ENCODE measurements at regions not wholly inside any gene's neighbourhood (a gene's known extent, or its start where the extent isn't known, plus 50 kb on each side); places are given as distances from the start of the nearest gene placed in this dataset.

GRCh38 chr18:43793910-43794309 lies 516.6 kb upstream of the SYT4 start:
- Histone ChIP-seq H3K9me3 (ENCODE audit: control insufficient read depth, insufficient read depth, low read length) (peaks cover 3% of the 10 kb centered on the region), H3K4me3 (ENCODE audit: low read length) (no peak overlapping the region), H3K4me1 (ENCODE audit: control insufficient read depth, insufficient read depth, low read length) (no peaks in the 10 kb centered on the region), H3K27me3 (ENCODE audit: control insufficient read depth, insufficient read depth, low read length) (no peaks in the 10 kb centered on the region), H3K36me3 (ENCODE audit: control insufficient read depth, insufficient read depth, low read length) (no peaks in the 10 kb centered on the region), H3K27ac (ENCODE audit: low read length) (no peak overlapping the region)
- H3K4me1 Mint-ChIP-seq = no peaks in the 10 kb centered on the region
- intact Hi-C loops (cut with micrococcal nuclease) = no loop called here
- no CpG with 5 or more reads among the region's 1 CpG for WGBS (ENCODE audit: insufficient coverage)
- peaks cover 0 to 2% of the 10 kb centered on the region in 2 donors for H3K9me3 Mint-ChIP-seq
- no peak for ATAC-seq
- no peak for TF ChIP-seq CTCF (IDR thresholded peaks at IDR 0.05)
- DNase-seq = no peak
- no peaks in the 10 kb centered on the region for H3K36me3 Mint-ChIP-seq
- no peak overlapping the region for H3K4me3 Mint-ChIP-seq
- H3K27ac Mint-ChIP-seq = no peak overlapping the region
- H3K27me3 Mint-ChIP-seq (ENCODE audit: low read depth in 2 of 2) = no peaks in the 10 kb centered on the region

- no peak overlapping the region for H3K27ac ChIP-seq (ENCODE audit: low read length)
- H3K4me3 Mint-ChIP-seq = no peak overlapping the region
- no peaks in the 10 kb centered on the region for H3K4me1 Mint-ChIP-seq
- H3K9me3 ChIP-seq (ENCODE audit: control insufficient read depth, insufficient read depth, low read length) = peaks cover 3% of the 10 kb centered on the region
- intact Hi-C loops (cut with micrococcal nuclease) = no loop called here
- no peak overlapping the region for H3K27ac Mint-ChIP-seq
- H3K4me3 ChIP-seq (ENCODE audit: low read length) = no peak overlapping the region
- H3K9me3 Mint-ChIP-seq = peaks cover 0 to 2% of the 10 kb centered on the region in 2 donors
- H3K36me3 ChIP-seq (ENCODE audit: control insufficient read depth, insufficient read depth, low read length) = no peaks in the 10 kb centered on the region
- no peaks in the 10 kb centered on the region for H3K27me3 ChIP-seq (ENCODE audit: control insufficient read depth, insufficient read depth, low read length)
- WGBS (ENCODE audit: insufficient coverage) = 56% methylated on average over 2 of the region's 2 CpGs
- H3K4me1 ChIP-seq (ENCODE audit: control insufficient read depth, insufficient read depth, low read length) = no peaks in the 10 kb centered on the region
- no peak for TF ChIP-seq CTCF (IDR thresholded peaks at IDR 0.05)
- no peaks in the 10 kb centered on the region for H3K36me3 Mint-ChIP-seq
- ATAC-seq (no peak), DNase-seq (no peak)
- H3K27me3 Mint-ChIP-seq (ENCODE audit: low read depth in 2 of 2) = no peaks in the 10 kb centered on the region
Measured at GRCh38 chr18:43794363-43794762, 517.1 kb upstream of the SYT4 start.

GRCh38 chr18:43797347-43797746 lies 520.1 kb upstream of the SYT4 start:
- DNase-seq (no peak), ATAC-seq (no peak)
- 86% methylated on average over 1 of the region's 1 CpG for WGBS (ENCODE audit: insufficient coverage)
- no peaks in the 10 kb centered on the region for H3K4me1 ChIP-seq (ENCODE audit: control insufficient read depth, insufficient read depth, low read length)
- no peaks in the 10 kb centered on the region for H3K36me3 ChIP-seq (ENCODE audit: control insufficient read depth, insufficient read depth, low read length)
- TF ChIP-seq CTCF (IDR thresholded peaks at IDR 0.05) = no peak
- H3K4me3 ChIP-seq (ENCODE audit: low read length) = no peak overlapping the region
- H3K27me3 Mint-ChIP-seq (ENCODE audit: low read depth in 2 of 2) = no peaks in the 10 kb centered on the region
- no peak overlapping the region for H3K4me3 Mint-ChIP-seq
- no peaks in the 10 kb centered on the region for H3K27me3 ChIP-seq (ENCODE audit: control insufficient read depth, insufficient read depth, low read length)
- no peak overlapping the region for H3K27ac Mint-ChIP-seq
- H3K36me3 Mint-ChIP-seq = no peaks in the 10 kb centered on the region
- no peak overlapping the region for H3K27ac ChIP-seq (ENCODE audit: low read length)
- H3K9me3 Mint-ChIP-seq = peaks cover 6 to 11% of the 10 kb centered on the region in 2 donors
- intact Hi-C loops (cut with micrococcal nuclease) = no loop called here
- no peaks in the 10 kb centered on the region for H3K4me1 Mint-ChIP-seq
- peaks cover 3% of the 10 kb centered on the region for H3K9me3 ChIP-seq (ENCODE audit: control insufficient read depth, insufficient read depth, low read length)

- H3K4me3 ChIP-seq (ENCODE audit: low read length) = no peak overlapping the region
- H3K27ac ChIP-seq (ENCODE audit: low read length) = no peak overlapping the region
- ATAC-seq = no peak
- intact Hi-C loops (cut with micrococcal nuclease) = no loop called here
- Mint-ChIP-seq H3K36me3 (no peaks in the 10 kb centered on the region), H3K4me3 (no peak overlapping the region), H3K9me3 (peaks cover 10 to 13% of the 10 kb centered on the region in 2 donors), H3K27ac (no peak overlapping the region), H3K27me3 (ENCODE audit: low read depth in 2 of 2) (no peaks in the 10 kb centered on the region), H3K4me1 (no peaks in the 10 kb centered on the region)
- no peaks in the 10 kb centered on the region for H3K36me3 ChIP-seq (ENCODE audit: control insufficient read depth, insufficient read depth, low read length)
- WGBS (ENCODE audit: insufficient coverage) = 54% methylated on average over 2 of the region's 4 CpGs
- TF ChIP-seq CTCF (IDR thresholded peaks at IDR 0.05) = no peak
- no peaks in the 10 kb centered on the region for H3K27me3 ChIP-seq (ENCODE audit: control insufficient read depth, insufficient read depth, low read length)
- no peaks in the 10 kb centered on the region for H3K4me1 ChIP-seq (ENCODE audit: control insufficient read depth, insufficient read depth, low read length)
- H3K9me3 ChIP-seq (ENCODE audit: control insufficient read depth, insufficient read depth, low read length) = no peaks in the 10 kb centered on the region
- no peak for DNase-seq
Measured at GRCh38 chr18:43800584-43800983, 523.3 kb upstream of the SYT4 start.

All from natural killer cell (primary cell).